HG03378 (cell line): ENCODE measurements at regions not wholly inside any gene's neighbourhood (a gene's known extent, or its start where the extent isn't known, plus 50 kb on each side); places are given as distances from the start of the nearest gene placed in this dataset.
"Not testable (repeated sequence)": the region's sequence is repeated elsewhere in the genome, so short reads cannot be mapped to it uniquely, and the experiment has no call there.

Experiments used
- ATAC-seq: cut with Tn5 transposase; IDR thresholded peaks from one replicate; pipeline ENCODE4 v1.9.1; 2021; ENCODE audit warnings: mild to moderate bottlenecking, moderate library complexity; ENCODE audit not compliant: unreplicated experiment

DNA sequence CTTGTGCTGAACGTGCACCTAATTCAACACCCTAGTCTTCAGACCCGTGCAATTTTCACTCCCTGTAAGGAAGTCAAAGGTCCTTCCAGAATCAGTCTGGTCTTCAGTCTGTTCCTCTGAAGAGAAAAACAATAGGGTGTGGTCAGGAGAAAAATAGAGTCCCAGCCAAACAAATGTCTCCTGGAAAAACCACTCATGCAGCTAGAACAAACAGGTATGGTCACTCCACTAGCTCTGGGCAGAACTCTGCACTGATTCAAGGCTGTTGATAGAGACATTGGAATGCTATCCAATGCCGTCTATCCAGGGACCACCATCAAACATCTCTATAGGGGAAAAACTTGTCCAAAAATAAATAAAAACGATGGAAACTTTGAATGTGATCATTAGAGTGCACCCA is 81.8 kb upstream of the MAP3K1 start:
- ATAC-seq: no peak

DNA sequence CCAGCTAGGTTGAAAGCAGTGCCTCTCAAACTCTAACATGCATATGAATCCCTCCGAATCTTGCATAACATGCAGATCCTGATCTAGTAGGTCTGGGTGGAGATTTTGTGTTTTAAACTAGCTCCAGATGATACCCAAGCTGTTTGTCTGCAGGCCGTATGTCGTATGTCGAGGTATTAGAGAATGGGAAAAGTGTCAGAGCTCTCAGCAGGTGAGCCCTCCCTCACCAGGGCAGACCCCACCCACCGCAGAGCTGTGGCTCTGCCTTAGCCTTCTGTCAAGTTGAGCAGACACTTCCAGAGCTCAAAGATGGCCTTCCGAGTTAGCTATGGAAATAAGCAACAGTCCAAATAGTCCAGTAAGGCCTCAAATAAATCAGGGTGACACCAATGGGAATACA is 83.2 kb upstream of the MAP3K1 start:
- ATAC-seq: no peak

GRCh38 chr5:56731473-56731872 is 83.9 kb upstream of the MAP3K1 start:
- ATAC-seq: not testable (repeated sequence)

DNA sequence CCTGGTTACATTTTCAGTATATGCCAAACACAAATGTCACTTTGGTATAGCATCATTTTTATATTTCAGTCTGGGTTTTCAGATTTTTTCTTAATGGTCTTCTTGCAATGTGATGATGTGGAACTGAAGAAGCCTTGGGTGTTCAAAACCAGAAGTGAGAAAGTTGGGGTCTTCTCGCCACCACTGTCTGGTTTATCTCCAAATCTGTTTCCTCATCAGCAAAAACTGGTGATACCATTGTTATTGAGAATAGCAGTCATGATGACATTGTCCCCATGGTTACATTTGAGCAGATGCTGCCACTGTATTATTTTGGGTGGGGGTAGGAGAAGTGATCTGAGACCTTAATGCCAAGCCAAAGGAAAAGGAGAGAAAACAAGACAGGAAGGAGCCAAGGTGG is 85.9 kb upstream of the MAP3K1 start:
- no peak for ATAC-seq

DNA sequence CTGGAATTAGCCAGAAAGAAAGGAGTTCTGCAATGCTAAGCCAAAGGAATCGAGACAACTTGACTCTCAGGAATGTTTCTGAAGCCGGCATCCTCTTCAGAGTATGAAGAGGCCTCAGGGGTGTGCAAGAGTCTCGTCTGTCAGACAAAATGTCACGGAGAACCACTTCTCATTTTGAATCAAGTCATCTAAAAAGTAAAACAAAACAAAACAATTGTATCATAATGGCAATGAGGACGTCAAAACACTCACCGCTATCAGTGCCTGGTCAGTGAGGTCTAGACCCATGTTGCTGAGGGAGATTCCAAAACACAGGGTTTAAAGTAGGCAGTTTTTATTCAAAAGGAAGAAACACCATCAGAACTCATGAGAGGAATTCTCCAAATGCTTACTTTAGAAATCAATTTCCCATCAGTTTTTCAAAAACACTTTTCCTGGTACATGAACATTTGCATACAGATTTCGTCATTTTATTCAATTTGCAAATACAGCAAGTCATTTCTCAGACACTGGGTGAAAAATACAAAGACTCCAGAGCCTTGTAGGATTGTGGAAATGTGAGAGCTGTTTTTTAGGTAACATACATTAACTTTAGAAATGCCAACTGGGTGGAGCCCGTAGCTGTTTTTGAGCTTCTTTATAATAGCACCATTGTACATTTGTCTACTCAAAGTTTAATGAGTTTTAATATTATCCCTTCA is 89.5 kb upstream of the MAP3K1 start:
- no peak for ATAC-seq

GRCh38 chr5:56724857-56725256 is 90.5 kb upstream of the MAP3K1 start:
- ATAC-seq: not testable (repeated sequence)

GRCh38 chr5:56722317-56722716 is 93.0 kb upstream of the MAP3K1 start:
- no peak for ATAC-seq

GRCh38 chr5:56717253-56717987 is 97.9 kb upstream of the MAP3K1 start:
- ATAC-seq: no peak

- ATAC-seq: no peak
These were observed 99.4 kb upstream of the MAP3K1 start for GRCh38 chr5:56715986-56716385.

DNA sequence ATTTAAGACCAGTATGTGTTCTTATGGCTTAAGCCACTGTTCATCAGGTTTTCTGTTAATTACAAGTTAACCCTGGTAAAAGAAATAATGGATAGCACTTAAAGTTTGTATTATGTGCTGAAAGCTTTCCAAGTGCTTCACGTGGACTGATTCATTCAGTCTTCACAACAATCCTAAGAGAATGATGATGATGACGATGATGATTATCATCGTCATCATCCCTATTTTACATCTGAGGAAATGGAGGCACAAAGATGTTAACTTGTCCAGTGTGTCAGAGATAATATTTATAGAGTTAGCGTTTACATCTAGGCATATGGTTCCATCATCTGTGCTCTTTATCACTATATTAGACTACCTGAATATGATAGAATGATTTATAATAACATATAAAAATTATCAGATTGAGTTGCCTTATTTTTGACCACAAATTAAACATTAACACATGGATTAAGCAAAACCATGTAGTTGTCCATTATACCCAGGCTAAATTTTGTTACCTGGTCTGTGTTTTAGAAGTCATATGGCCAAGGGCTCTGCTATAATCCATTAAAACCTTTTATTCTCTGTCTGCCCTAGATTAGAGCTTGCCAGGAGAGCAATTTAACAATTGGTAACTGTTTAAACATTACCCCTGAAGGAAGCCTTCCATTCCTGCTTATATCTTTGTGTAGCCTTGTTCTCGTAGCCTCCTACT is 102.3 kb upstream of the MAP3K1 start:
- ATAC-seq: no peak

- ATAC-seq: no peak
These were observed 104.3 kb upstream of the MAP3K1 start for GRCh38 chr5:56710826-56711590.

GRCh38 chr5:56706504-56706903 is 108.8 kb upstream of the MAP3K1 start:
- ATAC-seq: no peak

GRCh38 chr5:56705217-56705616 is 110.1 kb upstream of the MAP3K1 start:
- no peak for ATAC-seq

GRCh38 chr5:56703952-56704351 is 111.4 kb upstream of the MAP3K1 start:
- ATAC-seq: no peak

DNA sequence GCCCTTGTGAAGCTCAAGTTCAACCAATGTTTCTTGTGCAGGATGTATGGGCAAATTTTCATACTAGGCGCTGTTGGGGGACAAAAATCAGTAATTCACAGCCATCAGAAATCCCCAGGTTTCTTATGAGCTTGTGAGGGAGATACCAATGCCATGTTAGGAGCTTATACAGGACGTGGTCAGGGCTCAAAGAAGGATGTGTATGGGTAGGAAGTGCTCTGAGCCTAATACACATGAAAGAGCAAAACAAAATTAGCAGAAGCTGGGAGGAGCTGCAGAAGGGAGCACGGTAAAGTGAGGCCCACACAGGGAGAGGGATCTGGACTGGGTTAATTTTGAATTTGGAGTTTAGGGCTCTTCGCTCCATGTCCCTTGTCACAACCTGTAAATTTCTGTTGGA is 114.6 kb upstream of the MAP3K1 start:
- no peak for ATAC-seq

GRCh38 chr5:56699538-56699937 is 115.8 kb upstream of the MAP3K1 start:
- no peak for ATAC-seq

GRCh38 chr5:56698463-56699381 is 116.6 kb upstream of the MAP3K1 start:
- no peak for ATAC-seq

DNA sequence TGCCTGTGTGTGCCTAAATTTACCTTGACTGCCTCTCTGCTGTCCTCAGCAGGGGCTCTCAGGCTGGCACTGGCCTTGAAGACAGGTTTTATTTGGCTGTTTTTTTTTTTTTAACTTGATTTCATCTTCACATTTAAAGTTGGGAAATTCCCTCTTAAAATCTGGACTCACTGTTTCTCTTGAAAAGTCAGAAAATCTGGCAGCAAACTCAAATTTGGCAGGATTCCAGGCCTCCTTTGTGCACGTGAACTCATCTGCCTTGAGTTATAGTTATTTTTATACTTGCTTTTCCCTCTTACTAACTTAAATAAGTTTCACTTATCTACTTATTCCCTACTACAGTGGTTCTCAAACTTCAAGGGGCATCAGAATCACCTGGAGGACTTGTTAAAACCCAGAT is 118.4 kb upstream of the MAP3K1 start:
- no peak for ATAC-seq

DNA sequence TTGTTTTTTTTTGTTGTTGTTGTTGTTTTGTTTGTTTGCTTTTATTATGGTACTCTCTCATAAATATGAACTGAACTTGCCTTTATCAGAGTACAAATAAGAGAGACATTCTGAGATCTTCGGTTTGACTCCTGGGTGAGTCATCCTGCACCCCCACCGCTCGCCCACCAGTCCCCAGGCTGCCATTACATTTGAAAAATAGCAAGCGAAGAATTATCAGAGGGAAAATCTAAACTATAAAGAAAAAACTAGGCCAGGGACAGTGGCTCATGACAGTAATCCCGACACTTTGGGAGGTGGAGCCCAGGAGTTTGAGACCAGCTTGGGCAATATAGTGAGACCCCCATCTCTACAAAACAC is 122.1 kb upstream of the MAP3K1 start:
- no peak for ATAC-seq
